ENCODE measurements at regions not wholly inside any gene's neighbourhood (a gene's known extent, or its start where the extent isn't known, plus 50 kb on each side); places are given as distances from the start of the nearest gene placed in this dataset.

DNA sequence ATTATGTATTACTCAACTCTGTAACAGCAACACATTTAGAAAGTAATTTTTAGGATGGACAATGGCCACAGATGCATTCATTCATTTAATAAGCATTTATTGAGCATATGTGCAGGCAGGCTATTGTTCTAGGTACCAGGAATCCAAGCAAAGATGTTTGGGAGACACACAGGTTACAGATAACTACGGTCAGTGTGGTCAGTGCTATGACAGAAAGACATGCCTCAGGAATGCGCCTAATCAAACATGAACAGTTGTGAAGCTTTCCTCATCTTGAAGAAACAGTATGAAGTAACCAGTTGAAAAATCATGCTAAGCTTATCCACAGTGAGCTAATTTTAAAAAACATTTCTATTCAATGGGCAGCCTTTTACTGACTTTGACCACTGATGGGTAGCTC lies 155.4 kb upstream of the CCDC54 start:
- TF ChIP-seq EP300 (IDR thresholded peaks at IDR 0.05) = no peak
- TF ChIP-seq CTCF (IDR thresholded peaks at IDR 0.05) = no peak
- TF ChIP-seq POLR2AphosphoS5 (IDR thresholded peaks at IDR 0.05) = no peak
- no peak for TF ChIP-seq POLR2A (IDR thresholded peaks at IDR 0.05)

All from upper lobe of left lung (tissue), 4 donors.